OCI-LY3 (cell line): ENCODE measurements at regions not wholly inside any gene's neighbourhood (a gene's known extent, or its start where the extent isn't known, plus 50 kb on each side); places are given as distances from the start of the nearest gene placed in this dataset.

Experiments
- H2AFZ ChIP-seq: fragments of 200-600, 300-600 bp; shearing (Covaris generic); 2 replicates; pipeline ENCODE4 v1.6.0; 2014; ENCODE audit warnings: antibody characterized with exemption, low read depth, low read length
- H3K27ac ChIP-seq: fragments of 200-600, 300-600 bp; sonication (generic); 2 replicates; pipeline ENCODE4 v1.5.1; 2014; ENCODE audit warnings: mild to moderate bottlenecking, low read length, moderate library complexity, mixed read lengths
- H3K27me3 ChIP-seq: fragments of 200-600, 300-600 bp; sonication (generic); 2 replicates; pipeline ENCODE4 v1.6.1; 2014; ENCODE audit warnings: low read depth, low read length, mixed read lengths
- H3K36me3 ChIP-seq: fragments of 200-600, 300-600 bp; sonication (generic); replicated peaks from 2 replicates; pipeline ENCODE3; 2014; ENCODE audit warnings: low read depth, low read length, mixed read lengths
- H3K4me1 ChIP-seq: fragments of 300-600, 200-600 bp; sonication (generic); 2 replicates; pipeline ENCODE4 v1.6.1; 2014; ENCODE audit warnings: low read length, mixed read lengths
- H3K4me2 ChIP-seq: fragments of 200-600, 300-600 bp; sonication (generic); 2 replicates; pipeline ENCODE4 v1.6.1; 2014; ENCODE audit warnings: low read length, mixed read lengths
- H3K4me3 ChIP-seq: fragments of 300-600, 200-600 bp; sonication (generic); 2 replicates; pipeline ENCODE4 v1.5.1; 2014; ENCODE audit warnings: antibody characterized with exemption, mild to moderate bottlenecking, low read length, moderate library complexity
- H3K79me2 ChIP-seq: fragments of 300-600, 200-600 bp; shearing (Covaris generic); 2 replicates; pipeline ENCODE4 v1.6.1; 2014; ENCODE audit warnings: mild to moderate bottlenecking, low read length, mixed read lengths
- H3K9ac ChIP-seq: fragments of 300-600, 200-600 bp; shearing (Covaris generic); 2 replicates; pipeline ENCODE4 v1.6.0; 2014; ENCODE audit warnings: mild to moderate bottlenecking, low read length, moderate library complexity
- H3K9me3 ChIP-seq: fragments of 200-600, 300-600 bp; shearing (Covaris generic); 2 replicates; pipeline ENCODE4 v1.6.1; 2014; ENCODE audit warnings: low read length, mixed read lengths; ENCODE audit not compliant: insufficient read depth
- H4K20me1 ChIP-seq: fragments of 200-600, 300-600 bp; sonication (generic); 2 replicates; pipeline ENCODE4 v1.6.1; 2016; ENCODE audit warnings: low read length, mixed read lengths; ENCODE audit not compliant: insufficient read depth
- EZH2phosphoT487 ChIP-seq: fragments of 200-600 bp; shearing (Covaris generic); IDR thresholded peaks from 2 replicates; pipeline ENCODE4 v1.6.1; 2018; ENCODE audit warnings: antibody characterized with exemption, mixed run types, low read depth
- TF ChIP-seq, protein P1 (sequence below): fragments of 200-600, 300-600 bp; sonication (generic); IDR thresholded peaks from 2 replicates; pipeline ENCODE4 v1.5.1; 2014; ENCODE audit warnings: antibody characterized with exemption, low read length, low read depth

DNA sequence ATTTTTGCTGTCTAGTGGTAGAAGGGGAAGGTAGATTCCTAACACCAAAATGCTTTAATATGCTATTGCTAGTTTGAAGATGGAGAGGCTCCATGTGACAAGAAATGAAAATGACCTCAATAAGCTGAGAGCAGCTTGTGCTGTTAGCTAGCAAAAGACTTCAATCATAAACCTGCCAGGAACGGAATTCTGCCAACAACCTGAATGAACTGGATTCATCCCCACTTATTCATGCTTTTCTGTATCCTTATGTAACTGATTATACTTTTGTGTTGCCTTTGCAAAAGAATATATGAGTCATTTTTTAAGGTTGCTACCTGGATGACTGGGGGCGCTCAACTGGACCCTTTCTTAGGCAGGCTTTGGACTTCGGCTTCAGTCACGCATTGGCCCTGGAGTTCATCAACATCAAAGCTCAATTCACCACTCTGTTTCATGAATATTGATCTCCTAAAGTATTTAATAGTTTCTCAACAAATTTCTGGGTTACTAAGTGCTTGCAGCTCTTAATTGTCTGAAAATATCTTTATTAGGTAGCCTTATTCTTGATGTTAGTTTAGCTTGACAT, 97.5 kb upstream of the KCNJ3 start:
- Histone ChIP-seq H3K36me3 (no peaks in the 10 kb centered on the region), H3K4me1 (no peaks in the 10 kb centered on the region), H3K9me3 (no peaks in the 10 kb centered on the region), H3K4me3 (no peak overlapping the region), H4K20me1 (no peaks in the 10 kb centered on the region), H3K9ac (no peak overlapping the region), H3K79me2 (no peaks in the 10 kb centered on the region), H3K27me3 (no peaks in the 10 kb centered on the region), H2AFZ (no peak overlapping the region), H3K4me2 (no peak overlapping the region), H3K27ac (no peak overlapping the region)
- TF ChIP-seq, protein P1, sequence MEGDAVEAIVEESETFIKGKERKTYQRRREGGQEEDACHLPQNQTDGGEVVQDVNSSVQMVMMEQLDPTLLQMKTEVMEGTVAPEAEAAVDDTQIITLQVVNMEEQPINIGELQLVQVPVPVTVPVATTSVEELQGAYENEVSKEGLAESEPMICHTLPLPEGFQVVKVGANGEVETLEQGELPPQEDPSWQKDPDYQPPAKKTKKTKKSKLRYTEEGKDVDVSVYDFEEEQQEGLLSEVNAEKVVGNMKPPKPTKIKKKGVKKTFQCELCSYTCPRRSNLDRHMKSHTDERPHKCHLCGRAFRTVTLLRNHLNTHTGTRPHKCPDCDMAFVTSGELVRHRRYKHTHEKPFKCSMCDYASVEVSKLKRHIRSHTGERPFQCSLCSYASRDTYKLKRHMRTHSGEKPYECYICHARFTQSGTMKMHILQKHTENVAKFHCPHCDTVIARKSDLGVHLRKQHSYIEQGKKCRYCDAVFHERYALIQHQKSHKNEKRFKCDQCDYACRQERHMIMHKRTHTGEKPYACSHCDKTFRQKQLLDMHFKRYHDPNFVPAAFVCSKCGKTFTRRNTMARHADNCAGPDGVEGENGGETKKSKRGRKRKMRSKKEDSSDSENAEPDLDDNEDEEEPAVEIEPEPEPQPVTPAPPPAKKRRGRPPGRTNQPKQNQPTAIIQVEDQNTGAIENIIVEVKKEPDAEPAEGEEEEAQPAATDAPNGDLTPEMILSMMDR: no peak
- no peak for TF ChIP-seq EZH2phosphoT487

DNA sequence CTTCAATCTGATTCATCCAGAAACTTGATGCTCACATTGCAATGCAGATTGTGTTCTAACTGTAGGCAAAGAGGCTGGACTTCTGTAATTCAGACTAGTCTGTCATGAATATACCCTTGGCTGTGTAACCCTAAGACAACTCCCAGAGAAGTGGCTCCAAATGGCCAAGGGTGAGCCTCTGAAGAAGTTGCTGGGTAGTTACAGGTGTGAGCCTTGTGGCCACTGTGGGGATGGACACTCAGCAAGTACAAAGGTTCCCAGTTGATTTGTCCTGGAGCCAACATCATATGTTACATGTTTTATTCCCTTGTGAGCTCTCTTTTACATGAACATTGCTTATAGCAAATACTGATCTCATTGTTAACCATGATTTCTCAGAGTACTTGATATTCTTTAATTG, 94.8 kb upstream of the KCNJ3 start:
- Histone ChIP-seq H3K4me2 (no peak overlapping the region), H3K79me2 (no peaks in the 10 kb centered on the region), H3K9me3 (no peaks in the 10 kb centered on the region), H2AFZ (no peak overlapping the region), H4K20me1 (no peaks in the 10 kb centered on the region), H3K9ac (no peak overlapping the region), H3K36me3 (no peaks in the 10 kb centered on the region), H3K27me3 (no peaks in the 10 kb centered on the region), H3K4me3 (no peak overlapping the region), H3K4me1 (no peaks in the 10 kb centered on the region), H3K27ac (no peak overlapping the region)
- TF ChIP-seq, protein P1: no peak
- TF ChIP-seq EZH2phosphoT487: no peak

DNA sequence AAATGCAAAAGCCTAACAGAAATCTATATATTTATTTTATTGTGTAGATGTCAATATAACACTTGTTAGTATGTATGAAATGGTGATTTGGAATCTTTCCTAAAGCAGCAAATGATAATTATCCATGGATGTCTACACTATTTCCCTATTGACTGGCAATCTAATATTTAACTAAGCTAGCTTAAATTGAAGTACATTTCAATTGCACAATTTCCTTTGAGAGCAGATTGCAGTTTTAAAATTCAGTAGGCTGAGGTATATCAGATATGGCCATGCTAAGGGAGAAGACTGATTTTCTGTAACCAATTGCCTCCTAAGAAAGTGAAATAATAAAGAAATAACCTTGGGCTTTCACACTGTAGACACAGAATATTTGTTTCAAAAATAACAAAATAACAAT, 90.1 kb upstream of the KCNJ3 start:
- Histone ChIP-seq H3K9me3 (no peaks in the 10 kb centered on the region), H3K4me3 (no peak overlapping the region), H3K27me3 (no peaks in the 10 kb centered on the region), H3K4me2 (no peak overlapping the region), H4K20me1 (no peaks in the 10 kb centered on the region), H2AFZ (no peak overlapping the region), H3K79me2 (no peaks in the 10 kb centered on the region), H3K36me3 (no peaks in the 10 kb centered on the region), H3K9ac (no peak overlapping the region), H3K4me1 (no peaks in the 10 kb centered on the region), H3K27ac (no peak overlapping the region)
- TF ChIP-seq, protein P1: no peak
- no peak for TF ChIP-seq EZH2phosphoT487

DNA sequence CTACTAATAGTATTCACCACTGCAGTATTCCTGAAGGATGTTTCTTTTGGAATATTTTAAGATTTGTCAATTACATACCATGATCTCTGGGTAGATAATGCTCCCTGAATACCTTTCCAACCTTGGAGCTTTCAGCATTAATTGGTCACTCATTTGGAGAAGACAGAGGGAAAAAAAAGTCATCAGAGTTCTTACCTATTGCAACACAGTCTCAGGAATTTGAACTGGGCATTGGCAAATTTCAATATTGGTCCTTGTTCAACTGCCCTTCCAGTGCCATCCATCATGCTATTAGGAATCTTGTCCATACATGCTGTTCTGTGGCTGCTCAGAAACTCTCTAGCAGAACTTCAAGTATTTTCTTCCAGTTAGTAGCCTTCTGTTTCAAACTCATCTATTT, 83.6 kb upstream of the KCNJ3 start:
- no peaks in the 10 kb centered on the region for H3K4me1 ChIP-seq

More for the DNA sequence above, 83.6 kb upstream of the KCNJ3 start:
- Histone ChIP-seq H3K4me3 (no peak overlapping the region), H3K4me2 (no peak overlapping the region), H2AFZ (no peak overlapping the region), H3K9ac (no peak overlapping the region), H3K27me3 (no peaks in the 10 kb centered on the region), H4K20me1 (no peaks in the 10 kb centered on the region), H3K27ac (no peak overlapping the region), H3K9me3 (no peaks in the 10 kb centered on the region), H3K36me3 (no peaks in the 10 kb centered on the region), H3K79me2 (no peaks in the 10 kb centered on the region)
- TF ChIP-seq EZH2phosphoT487: no peak
- TF ChIP-seq, protein P1: no peak
